ENCODE measurements at regions not wholly inside any gene's neighbourhood (a gene's known extent, or its start where the extent isn't known, plus 50 kb on each side); places are given as distances from the start of the nearest gene placed in this dataset.

DNA sequence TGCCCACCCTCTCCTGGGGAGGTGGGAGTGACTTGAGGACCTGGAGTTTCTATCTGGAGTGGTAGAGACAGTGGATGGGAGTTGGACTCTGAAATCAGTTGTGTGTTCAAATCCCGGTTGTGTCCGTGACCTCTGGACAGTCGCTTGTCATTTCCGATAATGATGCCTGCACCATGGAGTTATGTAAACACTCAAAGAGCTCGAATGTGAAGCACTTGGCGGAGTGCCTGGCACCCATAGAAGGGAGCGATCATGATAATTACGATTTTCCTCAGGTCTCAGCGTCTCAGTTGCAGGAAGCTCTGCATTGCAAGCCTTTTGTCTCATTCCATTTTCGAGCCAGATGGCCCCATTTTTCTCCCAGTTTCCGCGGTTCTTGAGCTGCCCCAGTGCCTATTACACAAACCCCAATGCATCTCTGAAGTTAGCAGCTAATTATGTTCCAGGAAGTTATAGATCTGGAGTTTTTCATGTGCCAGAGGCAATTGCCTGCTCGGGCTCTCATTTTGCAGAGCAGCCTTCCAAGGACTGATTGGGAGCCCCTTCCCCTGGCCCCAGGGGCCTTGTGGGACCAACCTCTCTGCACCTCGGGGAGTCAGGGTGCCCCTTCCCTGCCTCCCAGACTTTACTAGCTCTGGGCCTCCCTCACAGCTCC, 175.5 kb upstream of the MVB12B start:
- no peak for ATAC-seq (ENCODE audit: low read depth)
- no peak overlapping the region for H3K27ac Mint-ChIP-seq
- peaks cover 16% of the 10 kb centered on the region for H3K27me3 Mint-ChIP-seq
- peaks cover 5% of the 10 kb centered on the region for H3K4me1 Mint-ChIP-seq
- H3K4me3 Mint-ChIP-seq, result no peak overlapping the region
- peaks cover 3% of the 10 kb centered on the region for H3K9me3 Mint-ChIP-seq
- no peaks in the 10 kb centered on the region for H3K36me3 Mint-ChIP-seq
- no peak for DNase-seq (ENCODE audit: low spot score in 2 of 2)

DNA sequence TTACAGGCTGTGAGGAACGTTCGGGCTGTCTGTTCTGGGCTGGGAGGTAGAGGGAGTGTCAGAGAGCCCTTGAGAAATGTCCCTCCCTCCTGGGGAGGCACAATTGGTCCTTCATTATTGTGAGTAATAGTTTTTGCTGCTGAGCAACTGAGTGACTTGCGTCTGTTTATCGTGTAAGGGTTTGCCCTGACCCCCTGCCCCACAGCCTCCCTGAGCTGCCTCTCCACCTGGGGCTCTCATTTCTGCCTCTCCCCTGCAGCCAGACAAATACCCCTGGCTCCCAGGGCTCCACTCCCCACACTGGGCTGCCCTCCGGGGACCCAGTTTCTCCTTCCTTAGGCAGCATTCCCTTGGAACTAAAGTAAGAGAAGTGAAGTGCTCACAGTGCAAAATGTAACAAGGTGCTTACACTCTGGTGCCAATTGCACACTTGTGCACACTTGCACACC, 174.9 kb upstream of the MVB12B start:
- no peak for ATAC-seq (ENCODE audit: low read depth)
- DNase-seq (ENCODE audit: low spot score in 2 of 2), result no peak
- no peak overlapping the region for H3K4me3 Mint-ChIP-seq

GRCh38 chr9:126152622-126153362, 173.8 kb upstream of the MVB12B start:
- Mint-ChIP-seq H3K27me3 (peaks cover 16% of the 10 kb centered on the region), H3K4me3 (no peak overlapping the region), H3K9me3 (peaks cover 4% of the 10 kb centered on the region)

More for the DNA sequence above, 174.9 kb upstream of the MVB12B start:
- no peak overlapping the region for H3K27ac Mint-ChIP-seq
- peaks cover 3% of the 10 kb centered on the region for H3K9me3 Mint-ChIP-seq
- peaks cover 1% of the 10 kb centered on the region for H3K4me1 Mint-ChIP-seq
- H3K36me3 Mint-ChIP-seq, result no peaks in the 10 kb centered on the region
- peaks cover 13% of the 10 kb centered on the region for H3K27me3 Mint-ChIP-seq

DNA sequence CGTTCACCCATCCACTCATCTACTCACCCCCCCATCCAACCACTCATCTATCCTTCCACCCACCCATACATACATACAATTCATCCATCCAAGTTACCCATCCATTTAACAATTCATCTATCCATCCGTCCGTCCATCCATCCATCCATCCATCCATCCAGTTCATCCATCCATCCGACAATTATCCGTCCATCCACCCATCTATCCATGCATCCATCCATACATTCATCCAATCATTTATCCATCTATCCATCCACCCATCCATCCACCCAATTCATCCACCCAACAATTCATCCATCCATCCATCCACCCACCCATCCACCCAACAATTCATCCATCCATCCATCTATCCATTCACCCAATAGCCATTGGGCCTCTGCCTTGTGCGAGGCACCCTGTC, 173.2 kb upstream of the MVB12B start:
- Mint-ChIP-seq H3K36me3 (no peaks in the 10 kb centered on the region), H3K27me3 (peaks cover 14% of the 10 kb centered on the region), H3K4me3 (no peak overlapping the region), H3K9me3 (peaks cover 4% of the 10 kb centered on the region), H3K4me1 (no peaks in the 10 kb centered on the region), H3K27ac (no peak overlapping the region)
- ATAC-seq (ENCODE audit: low read depth) (no peak), DNase-seq (ENCODE audit: low spot score in 2 of 2) (no peak)

More at GRCh38 chr9:126152622-126153362, 173.8 kb upstream of the MVB12B start:
- no peak for DNase-seq (ENCODE audit: low spot score in 2 of 2)
- Mint-ChIP-seq H3K27ac (no peak overlapping the region), H3K36me3 (no peaks in the 10 kb centered on the region), H3K4me1 (no peaks in the 10 kb centered on the region)
- ATAC-seq (ENCODE audit: low read depth), result no peak

GRCh38 chr9:126154182-126154827, 172.3 kb upstream of the MVB12B start:
- no peak for ATAC-seq (ENCODE audit: low read depth)
- no peak for DNase-seq (ENCODE audit: low spot score in 2 of 2)
- no peaks in the 10 kb centered on the region for H3K36me3 Mint-ChIP-seq

GRCh38 chr9:126154869-126155268, 171.8 kb upstream of the MVB12B start:
- no peak for ATAC-seq (ENCODE audit: low read depth)
- H3K4me1 Mint-ChIP-seq, result no peaks in the 10 kb centered on the region
- no peaks in the 10 kb centered on the region for H3K36me3 Mint-ChIP-seq

More at GRCh38 chr9:126154182-126154827, 172.3 kb upstream of the MVB12B start:
- Mint-ChIP-seq H3K9me3 (peaks cover 4% of the 10 kb centered on the region), H3K27ac (no peak overlapping the region), H3K4me1 (no peaks in the 10 kb centered on the region), H3K4me3 (no peak overlapping the region), H3K27me3 (peaks cover 12% of the 10 kb centered on the region)

GRCh38 chr9:126155756-126156664, 170.6 kb upstream of the MVB12B start:
- peaks cover 4% of the 10 kb centered on the region for H3K9me3 Mint-ChIP-seq
- no peak for DNase-seq (ENCODE audit: low spot score in 2 of 2)
- no peak for ATAC-seq (ENCODE audit: low read depth)
- no peaks in the 10 kb centered on the region for H3K36me3 Mint-ChIP-seq
- H3K27me3 Mint-ChIP-seq, result peaks cover 12% of the 10 kb centered on the region
- H3K27ac Mint-ChIP-seq, result no peak overlapping the region
- no peak overlapping the region for H3K4me3 Mint-ChIP-seq
- no peaks in the 10 kb centered on the region for H3K4me1 Mint-ChIP-seq

More at GRCh38 chr9:126154869-126155268, 171.8 kb upstream of the MVB12B start:
- peaks cover 4% of the 10 kb centered on the region for H3K9me3 Mint-ChIP-seq
- no peak overlapping the region for H3K4me3 Mint-ChIP-seq
- peaks cover 12% of the 10 kb centered on the region for H3K27me3 Mint-ChIP-seq
- H3K27ac Mint-ChIP-seq, result no peak overlapping the region
- DNase-seq (ENCODE audit: low spot score in 2 of 2), result no peak

DNA sequence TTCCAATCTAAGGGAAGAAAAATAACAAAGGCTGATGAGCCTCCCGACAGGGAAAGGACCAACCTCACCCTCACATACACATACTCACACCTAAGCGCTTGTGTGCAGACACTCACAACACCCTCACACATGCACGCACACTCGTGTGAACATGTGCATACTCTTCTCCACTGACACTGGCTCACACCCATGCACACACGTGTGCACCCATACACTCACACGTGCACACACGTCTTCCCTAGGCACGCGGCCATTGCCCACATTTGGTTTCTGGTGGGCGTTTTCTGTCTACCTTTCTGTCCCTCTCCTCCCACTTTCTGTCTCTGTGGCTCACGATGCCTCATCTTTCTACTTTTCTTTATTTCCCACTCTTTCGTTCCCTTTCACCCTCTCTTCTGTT, 169.7 kb upstream of the MVB12B start:
- Mint-ChIP-seq H3K4me3 (no peak overlapping the region), H3K36me3 (no peaks in the 10 kb centered on the region), H3K9me3 (peaks cover 4% of the 10 kb centered on the region), H3K27ac (no peak overlapping the region), H3K27me3 (peaks cover 12% of the 10 kb centered on the region), H3K4me1 (no peaks in the 10 kb centered on the region)
- DNase-seq (ENCODE audit: low spot score in 2 of 2) (no peak), ATAC-seq (ENCODE audit: low read depth) (no peak)

GRCh38 chr9:126157423-126157822, 169.2 kb upstream of the MVB12B start:
- DNase-seq (ENCODE audit: low spot score in 2 of 2) (no peak), ATAC-seq (ENCODE audit: low read depth) (no peak)
- no peak overlapping the region for H3K27ac Mint-ChIP-seq
- no peak overlapping the region for H3K4me3 Mint-ChIP-seq
- no peaks in the 10 kb centered on the region for H3K4me1 Mint-ChIP-seq
- H3K36me3 Mint-ChIP-seq, result no peaks in the 10 kb centered on the region
- H3K9me3 Mint-ChIP-seq, result peaks cover 4% of the 10 kb centered on the region
- H3K27me3 Mint-ChIP-seq, result peaks cover 10% of the 10 kb centered on the region

- DNase-seq (ENCODE audit: low spot score in 2 of 2), result no peak
- Mint-ChIP-seq H3K27me3 (peaks cover 10% of the 10 kb centered on the region), H3K4me3 (no peak overlapping the region), H3K27ac (no peak overlapping the region), H3K36me3 (no peaks in the 10 kb centered on the region), H3K9me3 (peaks cover 4% of the 10 kb centered on the region), H3K4me1 (no peaks in the 10 kb centered on the region)
- no peak for ATAC-seq (ENCODE audit: low read depth)
These were observed 168.6 kb upstream of the MVB12B start for GRCh38 chr9:126157826-126158587.

DNA sequence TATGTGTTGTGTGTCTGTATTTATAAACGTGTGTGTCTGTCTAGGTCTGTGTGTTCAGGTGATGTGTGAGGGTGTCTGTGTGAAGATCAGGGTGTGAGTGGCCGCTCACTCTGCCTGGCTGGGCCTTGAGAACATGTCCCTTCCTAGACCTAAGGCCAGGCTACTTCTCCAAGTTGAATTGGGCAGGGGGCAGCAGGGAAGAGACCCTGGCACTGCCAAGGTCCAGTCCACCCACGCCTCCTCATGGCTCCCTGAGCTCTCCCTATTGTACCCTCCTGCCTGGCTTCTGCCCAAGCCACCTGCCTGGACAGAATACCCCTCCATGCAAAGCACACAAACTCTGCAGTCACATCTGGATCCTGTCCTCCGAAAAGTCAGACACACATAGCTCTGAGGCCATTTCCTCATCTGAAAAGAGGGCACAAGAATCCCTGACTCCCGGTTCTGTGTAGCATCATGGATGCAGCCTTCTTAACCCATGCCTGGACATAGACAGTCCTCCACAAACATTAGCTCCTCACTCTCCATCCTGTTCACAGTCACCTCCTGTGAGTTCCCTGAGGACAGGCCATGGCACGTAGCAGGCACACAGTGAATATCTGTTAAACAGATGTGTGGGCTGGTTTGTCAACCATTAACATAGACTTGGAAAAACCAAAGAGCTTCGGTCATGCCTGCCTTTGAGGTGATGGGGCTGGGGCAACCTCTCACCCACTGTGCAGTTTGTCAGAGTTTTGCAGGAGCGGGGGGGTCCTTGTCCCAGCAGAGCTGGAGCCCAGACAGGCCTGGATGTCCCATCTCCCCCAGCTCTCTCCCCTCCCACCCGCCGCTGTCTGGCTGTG, 167.8 kb upstream of the MVB12B start:
- Mint-ChIP-seq H3K27ac (no peak overlapping the region), H3K27me3 (peaks cover 5% of the 10 kb centered on the region), H3K9me3 (peaks cover 1% of the 10 kb centered on the region), H3K4me1 (no peaks in the 10 kb centered on the region), H3K4me3 (no peak overlapping the region), H3K36me3 (no peaks in the 10 kb centered on the region)
- no peak for ATAC-seq (ENCODE audit: low read depth)
- no peak for DNase-seq (ENCODE audit: low spot score in 2 of 2)

DNA sequence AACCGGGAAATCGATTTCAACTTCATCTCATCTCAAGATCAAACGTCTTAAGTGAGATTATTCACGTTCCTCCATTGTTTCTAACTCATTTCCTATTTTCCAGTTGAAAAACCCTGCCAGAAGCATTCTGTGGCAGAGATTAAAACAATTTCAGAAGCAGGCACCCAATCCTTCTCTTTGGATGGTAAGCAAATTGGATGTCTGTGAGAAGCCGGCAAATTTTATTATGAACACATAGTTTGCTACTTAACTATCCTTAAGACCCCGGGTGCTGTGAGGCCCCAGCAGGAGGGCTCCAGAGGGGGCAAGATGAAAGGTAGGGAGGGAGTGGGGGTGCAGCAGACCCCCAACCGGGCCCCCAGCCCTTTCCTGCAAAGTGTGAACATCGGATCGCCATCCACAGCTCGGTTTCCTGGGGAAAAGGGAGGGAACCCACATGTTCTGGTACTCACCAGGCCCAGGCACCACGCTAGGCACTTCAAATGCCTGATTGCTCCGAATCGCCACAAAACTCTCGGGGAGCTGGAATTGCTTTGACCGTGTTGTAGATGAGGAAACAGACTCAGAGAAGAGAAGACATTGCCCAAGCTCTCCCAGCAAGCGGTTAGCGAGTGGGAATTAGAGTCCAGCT, 167.1 kb upstream of the MVB12B start:
- H3K4me3 Mint-ChIP-seq, result no peak overlapping the region
- H3K36me3 Mint-ChIP-seq, result no peaks in the 10 kb centered on the region
- DNase-seq (ENCODE audit: low spot score in 2 of 2), result no peak
- H3K27ac Mint-ChIP-seq, result no peak overlapping the region
- peaks cover 1% of the 10 kb centered on the region for H3K9me3 Mint-ChIP-seq
- H3K27me3 Mint-ChIP-seq, result peaks cover 5% of the 10 kb centered on the region
- H3K4me1 Mint-ChIP-seq, result no peaks in the 10 kb centered on the region
- ATAC-seq (ENCODE audit: low read depth), result no peak

Measured in memory B cell (primary cell).